ENCODE measurements at regions not wholly inside any gene's neighbourhood (a gene's known extent, or its start where the extent isn't known, plus 50 kb on each side); places are given as distances from the start of the nearest gene placed in this dataset.
"Not testable (repeated sequence)": the region's sequence is repeated elsewhere in the genome, so short reads cannot be mapped to it uniquely, and the experiment has no call there.

DNA sequence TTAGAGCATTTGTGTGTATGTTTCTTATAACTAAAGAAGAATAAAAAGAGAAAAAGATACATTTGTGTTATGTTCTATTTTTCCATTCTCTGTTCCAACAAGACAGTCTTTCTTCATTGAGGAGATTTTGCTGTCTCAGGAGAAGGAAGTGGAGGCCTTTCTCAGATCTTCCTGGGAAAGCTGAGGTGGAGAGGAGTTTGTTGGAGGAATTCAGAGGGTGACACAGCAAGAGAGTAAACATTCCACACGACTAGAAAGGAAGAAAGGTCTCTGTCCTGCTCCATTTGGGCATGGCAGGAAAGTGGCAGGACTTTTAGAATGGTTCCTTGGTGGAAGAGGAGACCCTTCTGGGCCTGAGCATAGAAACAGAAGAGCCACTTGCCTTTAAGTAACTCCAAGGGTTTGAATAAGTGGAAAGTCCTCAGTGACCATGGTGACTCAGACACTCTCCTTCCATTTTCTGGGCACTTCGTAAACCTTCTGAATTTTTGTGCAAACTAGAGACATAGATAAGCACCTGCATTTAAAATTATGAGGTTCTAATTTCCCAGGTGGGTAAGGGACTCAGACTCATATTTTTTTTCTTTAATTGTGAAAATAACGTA is 52.3 kb upstream of the COL5A2 start:
- no peaks in the 10 kb centered on the region for H3K36me3 ChIP-seq (replicated peaks; ENCODE audit: control insufficient read depth, insufficient read depth, low read length)
- no peaks in the 10 kb centered on the region for H3K27me3 ChIP-seq (ENCODE audit: control insufficient read depth, insufficient read depth, low read length)
- no peak overlapping the region for H3K4me3 ChIP-seq (ENCODE audit: insufficient read depth, low read depth, low read length)
- DNase-seq, result no peak

DNA sequence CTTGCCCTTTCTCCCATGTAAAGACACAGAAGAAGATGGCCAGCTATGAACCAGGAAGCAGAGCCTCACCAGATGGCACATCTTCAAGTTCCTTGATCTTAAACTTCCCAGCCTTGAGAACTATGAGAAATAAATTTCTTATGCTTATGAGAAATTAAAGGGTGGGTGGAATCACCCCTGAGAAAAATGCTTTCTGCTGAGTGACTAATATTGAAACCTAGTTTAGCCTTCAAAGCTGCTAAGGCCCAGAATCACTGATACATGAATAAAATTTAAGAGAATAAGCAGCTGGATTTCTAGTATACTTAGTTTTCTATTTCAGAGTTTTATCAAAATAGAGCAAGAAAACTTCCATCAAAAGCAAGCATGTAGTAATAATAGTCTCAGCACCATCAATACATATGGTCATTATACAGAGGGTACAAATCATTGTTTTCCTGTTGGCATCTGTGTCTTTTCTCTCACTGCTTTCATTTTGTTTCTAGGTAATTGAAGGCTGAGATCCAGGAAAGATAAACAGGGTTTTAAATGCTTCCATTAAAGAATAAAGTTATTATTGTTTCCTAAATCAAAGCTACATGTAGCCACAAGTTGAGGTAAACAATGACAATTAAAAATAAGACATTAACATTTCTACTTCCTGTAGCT is 53.3 kb upstream of the COL5A2 start:
- no peak for DNase-seq
- Histone ChIP-seq H3K36me3 (replicated peaks; ENCODE audit: control insufficient read depth, insufficient read depth, low read length) (no peaks in the 10 kb centered on the region), H3K4me3 (ENCODE audit: insufficient read depth, low read depth, low read length) (no peak overlapping the region), H3K27me3 (ENCODE audit: control insufficient read depth, insufficient read depth, low read length) (no peaks in the 10 kb centered on the region)

DNA sequence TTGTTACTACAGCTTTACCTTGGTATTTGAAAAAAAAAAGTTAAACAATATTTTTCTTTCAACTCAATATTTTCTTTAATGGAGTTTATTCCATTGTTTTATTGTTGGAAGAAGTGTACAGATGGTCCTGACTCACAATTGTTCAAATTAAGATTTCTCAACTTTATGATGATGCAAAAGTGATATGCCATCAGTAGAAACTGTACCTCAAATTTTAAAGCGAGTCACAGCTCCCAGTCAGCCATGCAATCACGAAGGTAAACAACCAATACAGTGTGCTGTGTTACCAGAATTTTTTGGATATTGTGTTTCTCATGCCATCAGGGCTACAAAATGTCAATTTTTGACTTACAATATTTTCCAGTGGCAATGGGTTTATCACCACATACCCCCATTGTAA is 54.0 kb upstream of the COL5A2 start:
- Histone ChIP-seq H3K4me3 (ENCODE audit: insufficient read depth, low read depth, low read length) (no peak overlapping the region), H3K27me3 (ENCODE audit: control insufficient read depth, insufficient read depth, low read length) (no peaks in the 10 kb centered on the region), H3K36me3 (replicated peaks; ENCODE audit: control insufficient read depth, insufficient read depth, low read length) (no peaks in the 10 kb centered on the region)
- DNase-seq, result no peak

DNA sequence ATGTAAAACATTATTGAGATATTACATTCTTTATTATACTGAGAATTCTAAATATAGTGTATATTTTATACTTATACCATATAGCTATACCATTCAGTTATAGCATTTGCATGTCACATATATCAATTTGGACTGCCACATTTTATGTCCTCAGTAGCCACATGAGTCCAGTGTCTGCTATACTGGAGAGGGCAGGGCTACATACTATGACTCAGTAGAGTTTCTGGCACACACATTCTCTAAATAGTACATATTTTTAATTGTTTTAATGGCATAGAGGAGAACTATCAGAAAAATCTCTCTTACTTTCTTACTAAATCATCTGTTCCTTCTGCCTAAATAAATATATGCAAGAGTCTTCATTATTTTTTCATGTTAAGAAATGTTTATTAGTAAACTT is 55.4 kb upstream of the COL5A2 start:
- no peaks in the 10 kb centered on the region for H3K36me3 ChIP-seq (replicated peaks; ENCODE audit: control insufficient read depth, insufficient read depth, low read length)
- no peak overlapping the region for H3K4me3 ChIP-seq (ENCODE audit: insufficient read depth, low read depth, low read length)
- no peak for DNase-seq
- no peaks in the 10 kb centered on the region for H3K27me3 ChIP-seq (ENCODE audit: control insufficient read depth, insufficient read depth, low read length)

DNA sequence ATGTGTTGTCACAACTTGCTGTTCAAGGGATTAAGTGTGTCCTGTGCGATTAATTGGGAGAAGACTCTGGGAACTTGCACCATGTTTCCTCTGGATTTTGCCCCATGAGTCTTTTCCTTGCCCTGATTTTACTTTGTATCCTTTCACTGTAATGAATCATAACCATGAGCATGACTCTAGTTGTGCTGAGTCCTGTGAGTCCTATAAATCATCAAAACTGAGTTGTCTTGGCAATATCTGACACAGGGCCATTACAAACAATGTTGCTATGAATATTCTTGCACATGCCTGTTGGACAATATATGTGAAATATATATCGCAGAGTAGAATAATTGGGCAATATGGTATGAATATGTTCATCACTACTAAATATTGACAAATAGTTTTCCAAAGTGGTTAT is 56.5 kb upstream of the COL5A2 start:
- Histone ChIP-seq H3K4me3 (ENCODE audit: insufficient read depth, low read depth, low read length) (no peak overlapping the region), H3K27me3 (ENCODE audit: control insufficient read depth, insufficient read depth, low read length) (no peaks in the 10 kb centered on the region), H3K36me3 (replicated peaks; ENCODE audit: control insufficient read depth, insufficient read depth, low read length) (no peaks in the 10 kb centered on the region)
- DNase-seq, result no peak

DNA sequence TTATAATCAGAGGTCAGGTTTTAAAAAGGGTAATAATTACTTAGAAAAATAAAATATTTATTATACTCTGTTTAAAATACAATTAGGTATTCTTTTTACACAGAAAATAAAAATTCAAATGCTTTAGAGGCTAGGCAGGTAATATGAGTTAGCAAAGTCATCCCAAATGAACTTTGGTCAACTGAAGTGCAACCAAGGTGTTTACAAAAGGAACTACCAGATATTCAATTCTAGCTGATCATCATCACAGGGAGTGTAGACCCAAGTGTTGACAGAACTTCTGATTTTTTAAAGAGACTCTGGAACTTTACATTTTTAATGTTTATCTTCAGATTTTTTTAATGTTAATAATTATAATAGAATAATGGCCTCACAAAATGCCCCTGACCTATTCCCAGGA is 59.3 kb upstream of the COL5A2 start:
- no peak overlapping the region for H3K4me3 ChIP-seq (ENCODE audit: insufficient read depth, low read depth, low read length)
- no peaks in the 10 kb centered on the region for H3K36me3 ChIP-seq (replicated peaks; ENCODE audit: control insufficient read depth, insufficient read depth, low read length)
- H3K27me3 ChIP-seq (ENCODE audit: control insufficient read depth, insufficient read depth, low read length), result no peaks in the 10 kb centered on the region
- DNase-seq, result no peak

DNA sequence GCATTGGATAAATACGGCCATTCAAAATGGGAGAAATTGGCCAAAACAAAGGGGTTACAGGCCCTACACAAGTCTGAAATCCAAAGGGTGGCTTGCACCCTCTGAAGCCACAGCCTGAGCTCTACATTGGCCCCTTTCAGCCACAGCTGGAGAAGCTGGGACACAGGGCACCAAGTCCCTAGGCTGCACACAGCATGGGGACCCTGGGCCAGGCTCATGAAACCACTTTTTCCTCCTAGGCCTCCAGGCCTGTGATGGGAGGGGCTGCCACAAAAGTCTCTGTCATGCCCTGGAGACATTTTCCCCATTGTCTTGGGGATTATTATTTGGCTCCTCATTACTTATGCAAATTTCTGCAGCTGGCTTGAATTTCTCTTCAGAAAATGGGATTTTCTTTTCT is 64.3 kb upstream of the COL5A2 start:
- H3K36me3 ChIP-seq (replicated peaks; ENCODE audit: control insufficient read depth, insufficient read depth, low read length); H3K27me3 ChIP-seq (ENCODE audit: control insufficient read depth, insufficient read depth, low read length); DNase-seq; H3K4me3 ChIP-seq (ENCODE audit: insufficient read depth, low read depth, low read length): not testable (repeated sequence)

DNA sequence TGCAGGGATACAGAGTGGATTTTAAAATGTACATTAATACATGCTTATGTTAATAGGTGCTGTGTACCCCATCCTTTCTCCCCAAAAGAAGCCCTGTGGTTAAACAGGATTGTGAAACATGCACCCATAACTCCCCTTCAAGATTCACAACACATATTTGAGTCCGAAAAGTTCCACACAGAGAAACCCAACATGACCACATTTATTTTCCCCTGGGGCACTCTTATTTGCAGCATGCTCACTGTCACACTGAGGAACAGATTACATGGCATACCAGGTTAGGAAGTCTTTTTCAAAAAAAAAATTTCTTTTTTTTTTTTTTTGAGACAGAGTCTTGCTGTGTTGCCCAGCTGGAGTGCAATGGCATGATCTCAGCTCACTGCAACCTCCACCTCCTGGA is 67.7 kb upstream of the COL5A2 start:
- no peak for DNase-seq

DNA sequence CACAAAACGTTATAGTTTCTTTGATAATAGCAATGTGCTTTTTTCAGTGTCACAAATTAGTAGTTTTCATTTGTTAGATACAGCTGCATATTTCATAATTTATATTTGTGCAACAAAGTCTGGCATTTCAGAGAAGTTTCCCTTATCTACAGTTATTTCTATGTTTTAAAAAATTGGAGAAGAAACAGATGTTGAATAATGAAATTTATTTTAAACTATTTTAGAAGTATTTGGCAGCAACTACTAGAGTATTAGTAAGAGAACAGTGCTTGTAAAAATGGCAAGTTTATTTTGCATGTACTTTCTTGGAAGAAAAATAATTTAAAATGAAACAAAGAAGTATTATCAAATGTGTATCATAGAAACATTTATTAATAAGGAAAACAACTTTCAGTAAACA is 68.6 kb upstream of the COL5A2 start:
- Histone ChIP-seq H3K4me3 (ENCODE audit: insufficient read depth, low read depth, low read length) (no peak overlapping the region), H3K36me3 (replicated peaks; ENCODE audit: control insufficient read depth, insufficient read depth, low read length) (no peaks in the 10 kb centered on the region), H3K27me3 (ENCODE audit: control insufficient read depth, insufficient read depth, low read length) (no peaks in the 10 kb centered on the region)
- DNase-seq, result no peak

More for the DNA sequence above, 67.7 kb upstream of the COL5A2 start:
- no peaks in the 10 kb centered on the region for H3K27me3 ChIP-seq (ENCODE audit: control insufficient read depth, insufficient read depth, low read length)
- no peaks in the 10 kb centered on the region for H3K36me3 ChIP-seq (replicated peaks; ENCODE audit: control insufficient read depth, insufficient read depth, low read length)
- no peak overlapping the region for H3K4me3 ChIP-seq (ENCODE audit: insufficient read depth, low read depth, low read length)

DNA sequence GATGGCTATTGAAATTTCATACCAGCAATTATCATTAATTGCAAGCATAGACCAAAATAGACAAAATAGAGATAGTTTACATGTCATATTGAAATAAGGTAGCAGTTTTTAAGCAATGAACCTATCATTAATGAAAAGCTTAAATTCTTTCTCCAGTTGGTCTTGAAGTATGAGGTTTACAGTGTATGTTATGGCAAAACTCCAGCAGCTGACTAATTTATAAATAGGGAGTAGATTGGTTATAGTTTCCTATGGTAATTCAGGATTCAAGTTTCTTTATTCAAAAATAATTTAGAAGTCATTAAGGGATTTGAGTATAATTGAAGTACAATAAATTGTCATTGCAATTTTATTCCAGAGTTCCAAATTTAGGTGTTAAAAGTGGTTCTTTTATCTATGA is 69.6 kb upstream of the COL5A2 start:
- Histone ChIP-seq H3K27me3 (ENCODE audit: control insufficient read depth, insufficient read depth, low read length) (no peaks in the 10 kb centered on the region), H3K4me3 (ENCODE audit: insufficient read depth, low read depth, low read length) (no peak overlapping the region), H3K36me3 (replicated peaks; ENCODE audit: control insufficient read depth, insufficient read depth, low read length) (no peaks in the 10 kb centered on the region)
- DNase-seq, result no peak

DNA sequence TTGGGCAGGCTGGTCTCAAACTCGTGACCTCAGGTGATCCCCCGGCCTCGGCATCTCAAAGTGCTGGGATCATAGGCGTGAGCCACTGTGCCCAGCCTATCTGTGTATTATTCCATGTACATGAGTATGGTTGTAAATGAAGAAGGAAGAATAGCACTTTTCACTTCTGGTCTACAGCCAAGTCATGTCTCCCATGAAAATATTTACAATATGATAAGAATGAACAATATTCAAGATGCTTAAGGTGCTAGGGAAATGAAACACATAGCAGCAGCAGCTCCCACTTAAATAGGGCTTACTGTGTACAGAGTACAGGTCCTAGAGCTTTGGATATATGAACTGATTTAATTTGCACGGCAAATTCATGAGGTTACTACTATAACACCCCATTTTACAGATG is 70.3 kb upstream of the COL5A2 start:
- DNase-seq, result no peak
- Histone ChIP-seq H3K27me3 (ENCODE audit: control insufficient read depth, insufficient read depth, low read length) (no peaks in the 10 kb centered on the region), H3K4me3 (ENCODE audit: insufficient read depth, low read depth, low read length) (no peak overlapping the region), H3K36me3 (replicated peaks; ENCODE audit: control insufficient read depth, insufficient read depth, low read length) (no peaks in the 10 kb centered on the region)

DNA sequence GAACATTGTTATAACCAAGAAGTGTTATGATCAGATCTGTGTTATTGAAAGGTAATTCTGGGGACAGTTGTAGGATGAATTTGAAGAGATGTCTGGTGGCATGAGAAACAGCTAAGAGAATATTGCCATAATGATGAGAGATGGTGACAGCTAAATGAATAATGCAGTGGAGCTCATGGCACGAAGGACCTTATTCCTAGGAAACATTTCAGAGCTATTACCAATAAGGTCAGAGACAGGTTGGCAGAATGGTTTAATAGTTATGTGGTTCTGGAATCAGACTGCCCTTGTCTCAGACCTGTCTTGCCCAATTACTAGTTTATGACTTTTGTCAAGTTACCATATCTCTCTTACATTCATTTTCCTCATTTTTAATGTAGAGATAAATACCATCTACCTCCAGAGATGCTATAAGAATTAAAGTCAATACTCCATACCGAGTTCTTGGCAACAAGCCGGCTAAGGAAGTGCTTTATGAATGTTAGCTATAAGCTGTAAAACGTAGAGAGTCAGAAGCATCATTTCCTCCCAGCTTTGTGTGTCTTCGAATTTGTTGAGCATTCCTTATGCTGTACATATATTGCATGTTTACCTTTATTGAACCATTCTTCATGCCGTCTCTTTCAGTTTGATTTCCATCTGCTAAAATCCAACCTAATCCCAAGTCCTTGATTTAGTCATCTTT is 73.6 kb upstream of the COL5A2 start:
- no peak for DNase-seq
- H3K4me3 ChIP-seq (ENCODE audit: insufficient read depth, low read depth, low read length), result no peak overlapping the region
- H3K27me3 ChIP-seq (ENCODE audit: control insufficient read depth, insufficient read depth, low read length), result no peaks in the 10 kb centered on the region
- H3K36me3 ChIP-seq (replicated peaks; ENCODE audit: control insufficient read depth, insufficient read depth, low read length), result no peaks in the 10 kb centered on the region

DNA sequence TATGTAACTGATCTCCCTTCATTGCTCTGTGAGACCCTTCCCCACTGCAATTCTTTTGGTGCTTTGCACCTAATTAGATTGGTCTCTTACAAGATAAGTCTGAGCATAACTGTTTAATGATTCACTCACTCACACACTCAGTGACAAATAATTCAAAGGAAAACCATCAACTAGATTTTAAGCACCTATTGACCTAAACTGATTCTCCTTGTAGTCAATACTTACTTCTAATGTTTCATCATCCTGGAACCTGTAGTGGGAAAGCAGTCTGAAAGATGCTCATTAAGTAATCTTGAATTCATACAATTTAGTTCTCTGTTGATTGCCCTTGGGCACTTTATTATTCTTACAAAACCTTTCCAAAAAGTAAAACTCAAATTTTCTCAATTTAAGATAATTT is 74.3 kb upstream of the COL5A2 start:
- no peak for DNase-seq
- no peak overlapping the region for H3K4me3 ChIP-seq (ENCODE audit: insufficient read depth, low read depth, low read length)
- H3K36me3 ChIP-seq (replicated peaks; ENCODE audit: control insufficient read depth, insufficient read depth, low read length), result no peaks in the 10 kb centered on the region
- no peaks in the 10 kb centered on the region for H3K27me3 ChIP-seq (ENCODE audit: control insufficient read depth, insufficient read depth, low read length)

DNA sequence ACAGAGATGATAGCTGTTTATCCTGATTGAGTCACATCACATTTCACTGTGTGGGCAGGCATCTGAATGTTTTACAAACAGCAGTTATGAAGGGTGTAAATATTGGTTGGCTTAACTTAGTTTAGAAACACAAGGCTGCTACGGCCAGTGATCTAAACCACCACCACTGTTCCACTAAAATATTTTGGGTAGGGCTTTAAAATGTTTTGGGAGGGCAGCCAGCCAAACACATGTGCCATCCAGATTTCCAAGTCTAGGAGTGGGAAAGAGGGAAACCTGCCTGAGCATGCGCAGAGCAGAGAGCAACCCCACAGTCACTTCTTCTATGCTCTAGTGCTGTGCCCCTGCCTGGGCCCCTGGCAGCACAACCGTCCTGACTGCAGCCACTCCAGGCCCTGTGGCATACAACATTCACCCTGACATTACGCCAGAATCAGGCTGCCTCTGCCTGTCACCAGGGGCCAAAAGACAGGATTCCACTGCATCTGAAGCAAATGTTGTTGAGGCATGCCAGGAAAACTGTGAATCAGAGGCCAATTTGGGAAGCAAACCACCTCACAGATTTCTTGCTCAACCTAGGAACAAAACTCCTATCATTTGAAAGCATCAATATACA is 74.8 kb upstream of the COL5A2 start:
- Histone ChIP-seq H3K4me3 (ENCODE audit: insufficient read depth, low read depth, low read length) (no peak overlapping the region), H3K27me3 (ENCODE audit: control insufficient read depth, insufficient read depth, low read length) (no peaks in the 10 kb centered on the region), H3K36me3 (replicated peaks; ENCODE audit: control insufficient read depth, insufficient read depth, low read length) (no peaks in the 10 kb centered on the region)
- no peak for DNase-seq

DNA sequence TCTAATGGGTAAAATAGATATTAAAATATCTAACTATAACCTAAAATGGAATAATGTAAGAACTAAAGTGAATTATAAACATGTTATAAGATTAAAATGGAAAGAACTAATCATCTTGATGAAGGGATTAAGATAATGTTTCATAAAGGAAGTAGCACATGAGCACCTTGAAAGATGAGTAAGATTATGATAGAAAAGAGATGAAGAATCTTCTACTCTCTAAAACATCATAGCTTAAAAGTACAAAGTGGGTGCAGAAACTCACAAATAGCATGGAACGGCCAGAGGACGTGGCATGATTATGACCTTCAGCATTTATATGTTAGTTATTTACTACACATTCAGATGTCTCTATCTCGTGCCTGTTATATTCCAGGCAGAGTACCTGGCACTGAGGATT is 76.2 kb upstream of the COL5A2 start:
- no peak for DNase-seq
- no peaks in the 10 kb centered on the region for H3K36me3 ChIP-seq (replicated peaks; ENCODE audit: control insufficient read depth, insufficient read depth, low read length)
- no peaks in the 10 kb centered on the region for H3K27me3 ChIP-seq (ENCODE audit: control insufficient read depth, insufficient read depth, low read length)
- no peak overlapping the region for H3K4me3 ChIP-seq (ENCODE audit: insufficient read depth, low read depth, low read length)
